Rectal smooth muscle tissue (tissue), 1 donor: ENCODE measurements at regions not wholly inside any gene's neighbourhood (a gene's known extent, or its start where the extent isn't known, plus 50 kb on each side); places are given as distances from the start of the nearest gene placed in this dataset.
"Not testable (repeated sequence)": the region's sequence is repeated elsewhere in the genome, so short reads cannot be mapped to it uniquely, and the experiment has no call there.

Experiments
- H3K27ac ChIP-seq: one replicate; pipeline ENCODE4 v1.7.0; 2013; ENCODE audit warnings: low read depth, low read length, inconsistent platforms
- H3K27me3 ChIP-seq: one replicate; pipeline ENCODE4 v1.7.0; 2013; ENCODE audit warnings: low read length; ENCODE audit not compliant: control insufficient read depth, insufficient read depth
- H3K36me3 ChIP-seq: one replicate; pipeline ENCODE4 v1.7.0; 2013; ENCODE audit warnings: low read length; ENCODE audit not compliant: control insufficient read depth, insufficient read depth
- H3K4me1 ChIP-seq: one replicate; pipeline ENCODE4 v1.7.0; 2013; ENCODE audit warnings: low read length; ENCODE audit not compliant: control insufficient read depth, insufficient read depth
- H3K4me3 ChIP-seq: one replicate; pipeline ENCODE4 v1.7.0; 2013; ENCODE audit warnings: low read length
- H3K9ac ChIP-seq: one replicate; pipeline ENCODE4 v1.7.0; 2013; ENCODE audit warnings: low read length

DNA sequence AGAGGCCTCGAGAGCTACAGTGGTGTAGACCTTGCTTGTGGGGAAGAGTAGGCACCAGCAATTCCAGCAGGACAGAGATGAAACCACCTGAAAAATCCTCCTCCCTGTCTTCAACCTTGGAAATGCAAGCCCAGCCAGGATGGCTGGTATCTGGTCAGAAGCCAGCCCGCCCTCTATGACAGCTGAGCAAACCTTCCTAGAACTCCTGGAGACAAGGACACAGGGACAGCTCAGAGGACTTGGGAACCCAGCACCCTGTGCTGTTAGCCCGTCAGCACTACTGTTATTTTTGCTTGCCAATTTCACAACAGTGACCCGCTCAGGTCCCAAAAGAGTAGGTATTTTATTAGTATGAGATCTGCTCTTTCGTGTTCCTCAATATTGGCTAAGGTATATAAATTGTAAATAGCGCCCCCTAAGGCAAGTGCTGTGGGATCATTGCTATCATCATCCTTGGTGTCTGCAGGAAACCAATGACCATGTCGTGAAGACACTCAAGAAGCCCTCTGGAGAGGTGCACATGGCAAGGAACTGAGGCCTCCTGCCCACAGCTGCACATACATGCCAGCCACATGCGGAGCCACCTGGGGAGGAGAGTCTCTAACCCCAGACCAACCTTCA lies 156.5 kb upstream of the CHST15 start:
- peaks cover 4% of the 10 kb centered on the region for H3K4me1 ChIP-seq
- no peak overlapping the region for H3K27ac ChIP-seq
- H3K4me3 ChIP-seq = no peak overlapping the region

DNA sequence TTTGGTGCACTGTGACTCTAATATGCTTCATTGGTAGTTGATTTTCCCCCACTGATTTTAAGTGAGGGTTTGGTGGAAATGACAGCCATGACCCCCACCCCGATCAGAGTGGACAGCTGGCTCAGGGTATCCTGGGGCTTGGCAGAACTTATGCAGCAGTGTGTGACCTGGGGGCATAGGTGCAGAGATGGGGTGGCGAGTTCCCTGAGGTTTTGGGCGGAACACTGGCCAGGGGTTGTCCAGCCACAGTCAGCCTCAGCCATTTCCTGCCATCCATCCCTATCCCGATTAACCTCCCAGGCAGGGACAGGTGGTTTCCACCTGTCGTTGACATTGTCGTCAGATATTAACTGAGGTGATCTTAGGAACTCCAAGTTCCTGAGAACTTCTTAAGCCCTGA lies 155.8 kb upstream of the CHST15 start:
- Histone ChIP-seq H3K27ac (no peak overlapping the region), H3K27me3 (no peaks in the 10 kb centered on the region), H3K36me3 (no peaks in the 10 kb centered on the region), H3K4me3 (no peak overlapping the region), H3K4me1 (no peaks in the 10 kb centered on the region), H3K9ac (no peak overlapping the region)

More for the DNA sequence above, 156.5 kb upstream of the CHST15 start:
- Histone ChIP-seq H3K36me3 (no peaks in the 10 kb centered on the region), H3K9ac (no peak overlapping the region), H3K27me3 (no peaks in the 10 kb centered on the region)

DNA sequence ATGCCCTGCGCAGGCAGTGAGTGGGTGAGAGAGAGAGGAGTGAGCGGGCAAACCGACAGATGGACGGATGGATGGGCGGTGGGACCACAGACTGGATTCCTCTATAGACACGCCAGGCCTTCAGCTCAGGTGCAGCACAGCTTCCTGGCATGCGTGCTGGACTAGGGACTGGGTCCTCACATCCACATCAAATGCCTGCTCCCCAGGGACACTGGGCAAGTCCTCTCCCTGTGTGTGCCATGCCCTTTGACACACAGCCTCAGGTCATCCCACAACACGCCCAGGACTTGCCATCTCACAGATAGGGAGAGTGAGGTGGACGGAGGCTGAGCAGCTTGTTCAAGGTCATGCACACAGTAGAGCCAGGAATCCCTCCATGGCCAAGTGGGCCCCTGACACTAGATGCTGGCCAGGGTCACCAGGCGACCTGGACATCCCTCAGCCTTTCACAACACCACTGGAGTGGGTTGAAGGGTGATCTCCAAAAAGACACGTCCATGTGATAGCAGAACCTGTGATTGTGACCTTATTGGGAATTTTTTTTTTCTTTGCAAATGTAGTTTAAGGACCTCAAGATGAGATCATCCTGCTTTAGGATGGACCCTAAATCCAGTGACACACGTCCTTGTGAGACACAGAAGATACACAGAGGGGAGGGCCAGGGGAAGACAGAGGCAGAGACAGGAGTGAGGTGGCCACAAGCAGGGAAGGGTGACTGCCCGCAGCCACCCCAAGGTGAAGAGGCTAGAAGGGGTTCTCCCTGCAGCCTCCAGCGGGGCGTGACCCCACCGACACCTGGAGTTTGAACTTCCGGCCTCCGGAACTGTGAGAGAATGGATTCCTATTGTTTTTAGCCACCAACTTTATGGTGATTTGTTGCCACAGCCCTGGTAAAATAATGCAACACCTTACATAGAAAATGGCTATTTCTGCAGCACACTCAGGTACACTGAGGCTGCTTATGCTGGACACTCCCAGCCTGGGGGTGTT lies 155.0 kb upstream of the CHST15 start:
- Histone ChIP-seq H3K27me3 (no peaks in the 10 kb centered on the region), H3K36me3 (no peaks in the 10 kb centered on the region), H3K9ac (no peak overlapping the region), H3K4me3 (no peak overlapping the region), H3K27ac (no peak overlapping the region), H3K4me1 (no peaks in the 10 kb centered on the region)

DNA sequence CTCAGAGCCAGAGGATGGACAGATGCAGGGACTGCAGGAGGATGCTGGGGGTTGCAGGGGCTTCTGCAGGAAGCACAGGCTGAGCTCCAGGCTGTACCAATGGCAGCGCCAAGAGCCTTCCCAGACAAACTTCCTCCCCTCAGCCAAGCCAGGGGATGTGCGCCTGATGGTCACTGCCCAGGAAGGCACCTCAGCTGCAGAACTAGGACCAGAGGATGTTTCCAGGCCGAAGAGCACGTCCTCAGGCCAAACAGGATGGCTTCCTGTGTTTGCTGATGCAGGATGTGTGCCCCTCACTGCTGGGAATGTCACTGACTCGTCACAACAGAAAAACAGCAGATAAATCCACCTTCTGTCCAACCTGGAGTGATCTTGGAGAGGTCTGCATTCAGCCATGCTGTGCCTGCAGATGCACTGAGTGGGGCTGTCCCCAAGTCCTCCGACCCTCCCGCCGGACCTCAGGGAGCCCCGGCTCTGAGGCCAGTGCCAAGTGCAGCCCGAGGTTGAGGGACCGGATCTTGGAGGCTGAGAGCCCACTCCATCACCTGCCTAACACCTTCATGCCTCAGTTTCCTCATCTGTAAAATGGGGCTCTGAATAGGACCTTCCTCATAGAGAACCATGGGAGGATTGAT lies 152.5 kb upstream of the CHST15 start:
- Histone ChIP-seq H3K27ac (no peak overlapping the region), H3K4me1 (no peaks in the 10 kb centered on the region), H3K27me3 (no peaks in the 10 kb centered on the region), H3K36me3 (no peaks in the 10 kb centered on the region), H3K9ac (no peak overlapping the region), H3K4me3 (no peak overlapping the region)

DNA sequence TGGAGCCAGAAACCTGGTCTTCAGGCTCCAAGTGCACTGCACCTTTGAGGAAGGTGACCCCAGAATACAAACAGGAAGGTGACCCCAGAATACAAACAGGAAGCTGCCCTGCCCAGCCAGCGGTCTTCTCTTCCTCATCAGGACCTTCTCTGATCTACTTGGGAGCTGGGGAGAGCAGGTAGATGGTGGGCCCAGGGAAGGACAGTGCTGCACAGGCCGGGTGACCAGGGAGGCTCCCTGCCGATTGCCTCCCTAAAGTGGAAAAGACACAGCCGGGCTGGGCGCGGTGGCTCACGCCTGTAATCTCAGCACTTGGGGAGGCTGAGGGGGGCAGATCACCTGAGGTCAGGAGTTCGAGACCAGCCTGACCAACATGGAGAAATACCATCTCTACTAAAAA lies 151.8 kb upstream of the CHST15 start:
- no peak overlapping the region for H3K4me3 ChIP-seq
- H3K27ac ChIP-seq = no peak overlapping the region
- H3K27me3 ChIP-seq = no peaks in the 10 kb centered on the region
- no peaks in the 10 kb centered on the region for H3K4me1 ChIP-seq
- no peaks in the 10 kb centered on the region for H3K36me3 ChIP-seq
- no peak overlapping the region for H3K9ac ChIP-seq

DNA sequence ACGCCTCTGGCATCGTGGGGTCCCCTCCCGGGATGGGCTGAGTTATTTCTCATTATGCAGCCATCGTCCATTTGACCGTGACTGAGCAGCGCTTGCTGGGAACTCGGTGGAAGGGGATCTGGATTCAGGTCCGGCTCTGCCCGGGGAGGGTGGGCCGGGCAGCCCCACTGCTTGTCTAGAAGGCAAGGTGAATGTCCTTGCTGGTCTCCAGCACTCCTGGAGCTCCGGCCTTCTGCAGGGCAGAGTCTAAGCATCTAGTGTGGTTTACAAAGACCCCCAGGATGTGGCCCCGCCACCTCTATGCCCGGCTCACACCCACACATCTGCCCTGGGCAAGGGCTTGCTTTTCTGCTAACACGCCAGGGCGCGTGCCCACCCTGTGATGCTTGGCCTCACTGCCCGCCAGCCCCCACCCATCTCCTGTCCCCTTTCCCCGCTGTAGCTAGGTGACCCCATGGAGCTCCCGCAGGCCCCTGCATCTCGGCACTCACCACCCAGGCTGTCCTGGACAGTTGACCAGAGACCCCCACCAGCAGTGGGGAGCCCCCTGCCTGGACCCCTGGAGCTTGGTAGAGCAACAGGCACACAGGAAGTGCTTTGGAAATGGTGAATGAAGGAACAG lies 151.0 kb upstream of the CHST15 start:
- H3K4me3 ChIP-seq = no peak overlapping the region
- H3K36me3 ChIP-seq = no peaks in the 10 kb centered on the region
- no peak overlapping the region for H3K27ac ChIP-seq
- no peak overlapping the region for H3K9ac ChIP-seq
- no peaks in the 10 kb centered on the region for H3K4me1 ChIP-seq
- no peaks in the 10 kb centered on the region for H3K27me3 ChIP-seq

DNA sequence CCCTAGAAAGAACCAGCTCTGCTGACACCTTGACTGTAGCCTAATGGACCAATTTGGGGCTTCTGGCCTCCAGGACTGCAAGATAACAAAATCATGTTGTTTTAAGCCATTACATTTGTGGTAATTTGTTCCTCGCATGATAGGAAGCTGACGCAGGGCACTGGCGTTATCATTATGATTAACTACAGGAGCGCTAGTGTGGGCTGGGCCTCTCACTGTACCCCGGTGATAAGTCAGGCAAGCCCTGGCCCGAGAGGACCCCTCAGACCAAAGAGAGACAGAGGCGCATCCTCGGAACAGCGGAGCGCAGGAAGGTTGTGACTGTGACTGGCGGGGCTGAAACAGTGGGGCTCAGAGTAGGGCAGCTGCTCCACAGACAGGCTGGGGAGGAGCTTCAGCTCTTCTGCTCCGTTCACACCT lies 150.3 kb upstream of the CHST15 start:
- Histone ChIP-seq H3K9ac (no peak overlapping the region), H3K4me1 (no peaks in the 10 kb centered on the region), H3K27me3 (no peaks in the 10 kb centered on the region), H3K27ac (no peak overlapping the region), H3K36me3 (no peaks in the 10 kb centered on the region), H3K4me3 (no peak overlapping the region)

DNA sequence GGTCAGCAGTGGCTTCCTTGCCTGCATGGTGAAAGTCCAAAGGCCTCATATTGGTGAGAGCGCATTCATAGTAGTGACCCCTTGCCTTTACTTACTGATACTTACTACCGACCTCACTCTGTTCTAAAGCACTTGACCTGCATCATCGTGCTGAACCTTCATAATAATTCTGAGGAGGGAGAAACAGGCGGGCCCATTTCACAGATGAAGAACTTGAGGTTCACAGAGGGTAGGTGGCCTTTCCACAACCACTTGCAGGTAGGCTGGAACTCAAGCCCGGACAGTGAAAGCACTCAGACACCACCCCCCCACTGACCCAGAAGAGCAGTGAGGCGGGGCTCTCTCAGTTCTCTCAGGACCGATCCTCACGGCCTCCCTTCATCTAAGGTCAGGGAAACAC lies 149.4 kb upstream of the CHST15 start:
- H3K4me3 ChIP-seq = no peak overlapping the region
- H3K36me3 ChIP-seq = no peaks in the 10 kb centered on the region
- no peaks in the 10 kb centered on the region for H3K27me3 ChIP-seq
- no peak overlapping the region for H3K9ac ChIP-seq
- no peak overlapping the region for H3K27ac ChIP-seq
- no peaks in the 10 kb centered on the region for H3K4me1 ChIP-seq

DNA sequence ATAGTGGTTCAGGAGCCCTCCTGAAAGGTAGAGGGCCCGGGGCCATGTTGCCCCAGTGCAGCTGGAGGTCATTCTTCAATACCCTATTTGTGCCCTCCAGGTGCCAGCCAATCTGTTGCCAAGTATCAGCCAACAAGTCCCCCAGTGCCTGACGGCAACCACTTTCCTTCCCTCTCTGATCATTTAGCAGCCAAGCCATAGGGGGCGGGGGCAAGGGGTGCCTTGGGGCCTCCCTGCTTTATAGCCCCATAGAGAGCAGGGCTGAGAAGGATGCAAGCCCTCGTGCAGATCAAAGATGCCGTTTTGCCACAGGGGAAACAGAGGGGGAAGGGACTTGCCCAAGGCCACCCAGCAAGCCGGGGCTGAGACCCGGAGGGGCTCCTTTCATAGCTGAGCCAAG lies 149.0 kb upstream of the CHST15 start:
- Histone ChIP-seq H3K27ac (no peak overlapping the region), H3K36me3 (no peaks in the 10 kb centered on the region), H3K4me3 (no peak overlapping the region), H3K4me1 (no peaks in the 10 kb centered on the region), H3K9ac (no peak overlapping the region), H3K27me3 (no peaks in the 10 kb centered on the region)

DNA sequence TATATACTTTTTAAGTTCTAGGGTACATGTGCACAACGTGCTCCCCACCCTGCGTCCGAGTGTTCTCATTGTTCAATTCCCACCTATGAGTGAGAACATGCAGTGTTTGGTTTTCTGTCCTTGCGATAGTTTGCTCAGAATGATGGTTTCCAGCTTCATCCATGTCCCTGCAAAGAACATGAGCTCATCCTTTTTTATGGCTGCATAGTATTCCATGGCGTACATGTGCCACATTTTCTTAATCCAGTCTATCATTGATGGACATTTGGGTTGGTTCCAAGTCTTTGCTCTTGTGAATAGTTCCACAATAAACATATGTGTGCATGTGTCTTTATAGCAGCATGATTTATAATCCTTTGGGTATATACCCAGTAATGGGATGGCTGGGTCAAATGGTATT lies 148.1 kb upstream of the CHST15 start:
- not testable (repeated sequence) for H3K4me1 ChIP-seq, H3K4me3 ChIP-seq, H3K27me3 ChIP-seq, H3K27ac ChIP-seq, H3K9ac ChIP-seq, H3K36me3 ChIP-seq

DNA sequence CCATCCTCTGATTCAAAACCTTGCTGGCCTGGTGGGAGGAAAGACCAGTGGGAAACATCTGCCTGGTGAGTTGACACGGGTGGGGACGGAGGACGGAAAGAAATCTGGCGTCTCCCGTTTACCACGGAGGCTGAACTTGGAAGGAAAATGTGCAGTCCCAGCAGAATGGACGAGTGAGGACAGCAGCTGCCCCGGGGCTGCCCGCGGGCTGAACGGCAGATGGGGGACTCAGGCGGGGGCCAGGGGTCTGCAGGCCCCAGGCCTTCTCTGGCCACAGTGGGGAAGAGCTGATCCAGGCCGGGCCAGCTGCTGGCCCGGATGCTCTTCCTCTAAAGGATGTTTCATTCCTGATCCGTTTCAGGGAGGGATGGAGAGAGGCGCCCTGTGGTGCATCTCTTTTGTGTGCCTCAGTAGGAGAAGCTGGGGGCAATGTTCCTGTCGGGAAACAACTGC lies 147.5 kb upstream of the CHST15 start:
- H3K36me3 ChIP-seq = no peaks in the 10 kb centered on the region
- H3K27ac ChIP-seq = no peak overlapping the region
- no peak overlapping the region for H3K9ac ChIP-seq
- no peaks in the 10 kb centered on the region for H3K27me3 ChIP-seq
- no peak overlapping the region for H3K4me3 ChIP-seq
- no peaks in the 10 kb centered on the region for H3K4me1 ChIP-seq

DNA sequence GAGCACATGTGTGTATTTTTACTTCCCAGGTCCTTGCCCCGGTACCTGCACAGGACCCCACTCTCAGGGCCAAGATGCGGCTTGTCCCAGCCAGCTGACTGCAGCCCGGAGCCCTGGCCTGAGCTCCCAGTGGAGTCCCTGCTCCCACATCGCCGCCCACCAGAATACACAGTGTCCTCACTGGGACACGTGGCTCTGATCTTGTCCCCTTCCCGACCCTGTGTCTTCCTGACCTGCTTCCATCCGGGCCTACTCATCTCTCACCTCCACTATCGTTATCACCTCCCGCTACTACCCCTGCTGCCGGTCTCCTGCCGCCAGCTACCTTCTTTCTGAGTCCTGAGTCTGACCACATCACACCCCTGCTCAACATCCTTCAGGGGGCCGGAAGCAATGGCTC lies 146.3 kb upstream of the CHST15 start:
- Histone ChIP-seq H3K27ac (no peak overlapping the region), H3K36me3 (no peaks in the 10 kb centered on the region), H3K4me3 (no peak overlapping the region), H3K27me3 (no peaks in the 10 kb centered on the region), H3K4me1 (no peaks in the 10 kb centered on the region), H3K9ac (no peak overlapping the region)
